RWPE1 (cell line): ENCODE measurements at regions not wholly inside any gene's neighbourhood (a gene's known extent, or its start where the extent isn't known, plus 50 kb on each side); places are given as distances from the start of the nearest gene placed in this dataset.

Source experiments
- CTCF ChIA-PET: fragments of 350-600 bp; sonication (Branson Sonifier 250); formaldehyde crosslinking; extraction: SDS; loops from one replicate; lab custom pipeline; 2021; lab: Yijun Ruan, JAX
- POLR2A ChIA-PET: fragments of 400-600 bp; formaldehyde crosslinking; extraction: SDS; loops from one replicate; lab custom pipeline; 2020; ENCODE audit warnings: antibody characterized with exemption; ENCODE audit not compliant: low non-redundant PET; lab: Yijun Ruan, JAX
- DNase-seq: peaks from one replicate; pipeline ENCODE4 v3.0.0; 2012; ENCODE audit warnings: low spot score
- H3K27ac ChIP-seq: fragments of 450-650 bp; 2 replicates; pipeline ENCODE4 v1.5.1; 2017
- CTCF ChIP-seq: fragments of 450-650 bp; conservative IDR thresholded peaks from 2 replicates; pipeline ENCODE4 v1.5.1; 2017; ENCODE audit warnings: low read depth, mild to moderate bottlenecking

- CTCF ChIA-PET: no interaction called here
- no peak for DNase-seq
- no peak overlapping the region for H3K27ac ChIP-seq
- POLR2A ChIA-PET: no interaction called here
- TF ChIP-seq CTCF: no peak
These were observed 330.2 kb downstream of the GLRX3 start for GRCh38 chr10:130466271-130466997.

GRCh38 chr10:130470286-130470685 lies 334.1 kb downstream of the GLRX3 start:
- H3K27ac ChIP-seq: no peak overlapping the region
- TF ChIP-seq CTCF: no peak
- ChIA-PET POLR2A (no interaction called here), CTCF (no interaction called here)
- DNase-seq: no peak

- ChIA-PET POLR2A (no interaction called here), CTCF (no interaction called here)
- no peak for DNase-seq
- H3K27ac ChIP-seq: no peak overlapping the region
- no peak for TF ChIP-seq CTCF
These were observed 334.8 kb downstream of the GLRX3 start for GRCh38 chr10:130470973-130471372.

- ChIA-PET POLR2A (no interaction called here), CTCF (no interaction called here)
- no peak for TF ChIP-seq CTCF
- no peak overlapping the region for H3K27ac ChIP-seq
- no peak for DNase-seq
These were observed 335.3 kb downstream of the GLRX3 start for GRCh38 chr10:130471486-130471885.

GRCh38 chr10:130472236-130472635 lies 336.0 kb downstream of the GLRX3 start:
- ChIA-PET POLR2A (no interaction called here), CTCF (no interaction called here)
- no peak for TF ChIP-seq CTCF

GRCh38 chr10:130474591-130474990 lies 338.4 kb downstream of the GLRX3 start:
- TF ChIP-seq CTCF: no peak
- no peak overlapping the region for H3K27ac ChIP-seq
- ChIA-PET POLR2A (no interaction called here), CTCF (no interaction called here)
- DNase-seq: no peak

More at GRCh38 chr10:130472236-130472635, 336.0 kb downstream of the GLRX3 start:
- DNase-seq: no peak
- H3K27ac ChIP-seq: no peak overlapping the region
